Upper lobe of right lung (tissue), 1 donor: ENCODE measurements at regions not wholly inside any gene's neighbourhood (a gene's known extent, or its start where the extent isn't known, plus 50 kb on each side); places are given as distances from the start of the nearest gene placed in this dataset.

Experiments
- ATAC-seq: fragments of 200-7000 bp; cut with Tn5 transposase; one replicate; pipeline ENCODE4 v1.9.1; 2020; ENCODE audit warnings: mild to moderate bottlenecking, moderate library complexity
- DNase-seq: peaks from one replicate; pipeline ENCODE4 v3.0.0-alpha.2; 2020
- H3K27ac ChIP-seq: fragments of 200-600 bp; one replicate; pipeline ENCODE4 v1.8.0; 2022
- H3K27me3 ChIP-seq: fragments of 200-600 bp; one replicate; pipeline ENCODE4 v1.8.0; 2022; ENCODE audit warnings: mild to moderate bottlenecking
- H3K36me3 ChIP-seq: fragments of 200-600 bp; one replicate; pipeline ENCODE4 v1.8.0; 2022
- H3K4me1 ChIP-seq: fragments of 200-600 bp; one replicate; pipeline ENCODE4 v1.8.0; 2022
- H3K4me3 ChIP-seq: fragments of 200-600 bp; one replicate; pipeline ENCODE4 v1.8.0; 2022; ENCODE audit warnings: mild to moderate bottlenecking
- H3K9me3 ChIP-seq: fragments of 200-600 bp; one replicate; pipeline ENCODE4 v1.8.0; 2022
- CTCF ChIP-seq: fragments of 200-600 bp; IDR thresholded peaks from one replicate; pipeline ENCODE4 v1.8.0; 2022; ENCODE audit warnings: antibody characterized with exemption
- intact Hi-C: fragments of 100-400 bp; cut with DNase I; formaldehyde crosslinking; loops from one replicate; pipeline ENCODE4 v1.11.0; 2022
- donor health status: DM: no; HTN: yes; CAD: no; lungs with severe emphysema.

- DNase-seq, result no peak
- Histone ChIP-seq H3K4me1 (no peaks in the 10 kb centered on the region), H3K27me3 (peaks cover 58% of the 10 kb centered on the region), H3K36me3 (no peaks in the 10 kb centered on the region), H3K4me3 (no peak overlapping the region), H3K27ac (no peak overlapping the region), H3K9me3 (no peaks in the 10 kb centered on the region)
- ATAC-seq, result no peak
- intact Hi-C loops, result no loop called here
- TF ChIP-seq CTCF, result no peak
Measured at GRCh38 chr11:116582571-116582970, 190.2 kb downstream of the BUD13 start.

- no peak for ATAC-seq
- H3K9me3 ChIP-seq, result no peaks in the 10 kb centered on the region
- H3K4me1 ChIP-seq, result no peaks in the 10 kb centered on the region
- no peak overlapping the region for H3K4me3 ChIP-seq
- no peaks in the 10 kb centered on the region for H3K36me3 ChIP-seq
- intact Hi-C loops, result no loop called here
- no peak overlapping the region for H3K27ac ChIP-seq
- no peak for DNase-seq
- peaks cover 69% of the 10 kb centered on the region for H3K27me3 ChIP-seq
- no peak for TF ChIP-seq CTCF
Measured at GRCh38 chr11:116581349-116581748, 191.4 kb downstream of the BUD13 start.

- no peak for DNase-seq
- H3K36me3 ChIP-seq, result no peaks in the 10 kb centered on the region
- no peak overlapping the region for H3K27ac ChIP-seq
- no peaks in the 10 kb centered on the region for H3K9me3 ChIP-seq
- H3K27me3 ChIP-seq, result peaks cover 71% of the 10 kb centered on the region
- intact Hi-C loops, result no loop called here
- no peak for ATAC-seq
- no peaks in the 10 kb centered on the region for H3K4me1 ChIP-seq
- no peak for TF ChIP-seq CTCF
- no peak overlapping the region for H3K4me3 ChIP-seq
Measured at GRCh38 chr11:116580799-116581198, 192.0 kb downstream of the BUD13 start.

- peaks cover 69% of the 10 kb centered on the region for H3K27me3 ChIP-seq
- intact Hi-C loops, result no loop called here
- H3K36me3 ChIP-seq, result no peaks in the 10 kb centered on the region
- DNase-seq (no peak), ATAC-seq (no peak)
- H3K9me3 ChIP-seq, result no peaks in the 10 kb centered on the region
- no peak overlapping the region for H3K4me3 ChIP-seq
- no peaks in the 10 kb centered on the region for H3K4me1 ChIP-seq
- H3K27ac ChIP-seq, result no peak overlapping the region
- no peak for TF ChIP-seq CTCF
Measured at GRCh38 chr11:116579857-116580727, 192.7 kb downstream of the BUD13 start.

- Histone ChIP-seq H3K27ac (no peak overlapping the region), H3K4me1 (no peaks in the 10 kb centered on the region), H3K36me3 (no peaks in the 10 kb centered on the region), H3K27me3 (peaks cover 59% of the 10 kb centered on the region), H3K9me3 (no peaks in the 10 kb centered on the region), H3K4me3 (no peak overlapping the region)
- DNase-seq (no peak), ATAC-seq (no peak)
- TF ChIP-seq CTCF, result no peak
- intact Hi-C loops, result no loop called here
Measured at GRCh38 chr11:116579031-116579653, 193.6 kb downstream of the BUD13 start.
